Heart right ventricle (tissue), 16 donors: ENCODE measurements at regions not wholly inside any gene's neighbourhood (a gene's known extent, or its start where the extent isn't known, plus 50 kb on each side); places are given as distances from the start of the nearest gene placed in this dataset.

Source experiments
- ATAC-seq, 8 donors: fragments of 200-7000 bp; cut with Tn5 transposase; one replicate each; pipeline ENCODE4 v1.9.1; 2020; ENCODE audit warnings: mild to moderate bottlenecking in 8 of 8, moderate library complexity in 8 of 8, moderate number of reproducible peaks in 1 of 8
- DNase-seq, 2 donors: peaks; one replicate each; pipeline ENCODE4 v3.0.0-alpha.2; 2020
- H3K27ac ChIP-seq, 10 donors: fragments of 200-600 bp; sonication (generic) in 2 of 10; one replicate each; pipeline versions ENCODE4 v1.5.0 to v1.8.0; 2020 to 2022; ENCODE audit warnings: mild to moderate bottlenecking in 3 of 10
- H3K27me3 ChIP-seq, 7 donors: fragments of 200-600 bp; one replicate each; pipeline ENCODE4 v1.8.0; 2021 to 2022; ENCODE audit warnings: mild to moderate bottlenecking in 2 of 7
- H3K36me3 ChIP-seq, 9 donors: fragments of 200-600 bp; sonication (generic) in 1 of 9; one replicate each; pipeline versions ENCODE4 v1.5.0 to v1.8.0; 2020 to 2022; ENCODE audit warnings: mild to moderate bottlenecking in 2 of 9
- H3K4me1 ChIP-seq, 9 donors: fragments of 200-600 bp; sonication (generic) in 1 of 9; one replicate each; pipeline versions ENCODE4 v1.5.0 to v1.8.0; 2020 to 2022; ENCODE audit warnings: mild to moderate bottlenecking in 4 of 9
- H3K4me3 ChIP-seq, 10 donors: fragments of 200-600 bp; sonication (generic) in 2 of 10; one replicate each; pipeline versions ENCODE4 v1.5.0 to v1.8.0; 2020 to 2022; ENCODE audit warnings: mild to moderate bottlenecking in 7 of 10, moderate library complexity in 2 of 10
- H3K9me3 ChIP-seq, 11 donors: fragments of 200-600 bp in 10 of 11; sonication (generic) in 2 of 11; one replicate each; pipeline versions ENCODE4 v1.5.0 to v1.8.0; 2013 to 2022; ENCODE audit warnings: mild to moderate bottlenecking in 2 of 11, control low read depth in 1 of 11, moderate library complexity in 1 of 11
- WGBS, 2 donors: extraction: QIAGEN DNeasy Blood & Tissue Kit; methylation state at CpG; one replicate each; pipeline ENCODE4 v1.1.7; 2013; ENCODE audit warnings: inconsistent platforms in 1 of 2; 5-methylcytosine and 5-hydroxymethylcytosine counted together
- intact Hi-C, 10 donors: fragments of 100-400 bp; cut with DNase I; formaldehyde crosslinking; loops; one replicate each; pipeline versions ENCODE4 v1.11.1 to v1.14.2; 2022
- TF ChIP-seq, protein P1 (sequence below), 9 donors: fragments of 200-600 bp; sonication (generic) in 2 of 9; IDR thresholded peaks; one replicate each; pipeline versions ENCODE4 v1.5.0 to v1.8.0; 2021 to 2022; ENCODE audit warnings: antibody characterized with exemption in 9 of 9, mild to moderate bottlenecking in 5 of 9, moderate library complexity in 1 of 9
- donor health status: Arrhythmogenic right ventricular cardiomyopathy.
- donor health status: ischemic (EF 13 %, LVEDD 7.1; RV severe dilation, severe dysfunction).
- donor health status: healthy with polysubstance abuse.
- donor health status: DM: no; HTN: yes; CAD: no.
- donor health status: DM: no; HTN: no; CAD: no.
- donor health status: ischemic (EF 25% LVEDD 6.9; RV normal size, moderate dysfunction).
- donor health status: ischemic (EF 25% LVEDD 5.7; RV mildly dilated, moderate dysfunction).
- donor health status: healthy.
- donor health status: DM: yes; HTN: yes; CAD: no.
- donor health status: Ischemic cardiomyopathy.
- donor health status: ischemic (EF 35%, LVEDD 5.7; RV mildly dilated, moderate dysfunction).
- donor health status: nonischemic (EF 11% LVEDD 7.7; RV severe dilation, severe dysfunction).
- donor health status: DM: yes; HTN: yes; CAD: no.
- donor health status: PGD.
- donor health status: ischemic (EF 29% LVEDD 5.4; RV normal size, mild dysfunction).
- donor health status: nonischemic (EF 23%, LVEDD 6.1; RV moderate dilation, normal function).

DNA sequence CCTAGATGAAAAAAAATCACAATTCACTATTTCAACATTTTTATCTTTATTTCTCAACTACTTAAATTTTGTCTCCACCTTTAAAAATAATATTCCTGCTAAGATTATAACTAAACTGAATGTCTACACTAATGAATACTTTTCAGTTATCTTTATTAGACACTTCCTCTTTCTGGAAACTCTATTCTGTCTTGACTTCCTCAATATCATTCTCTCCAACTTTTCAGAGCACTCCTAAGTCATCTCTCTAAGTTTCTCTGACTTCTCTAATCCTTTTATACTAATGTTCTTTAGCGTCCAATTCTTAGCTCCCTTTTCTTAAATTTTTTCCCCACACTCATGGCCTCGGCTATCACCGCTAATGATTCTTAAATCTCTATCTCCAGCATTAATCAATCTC, 374.2 kb downstream of the FBXO8 start:
- TF ChIP-seq, protein P1, sequence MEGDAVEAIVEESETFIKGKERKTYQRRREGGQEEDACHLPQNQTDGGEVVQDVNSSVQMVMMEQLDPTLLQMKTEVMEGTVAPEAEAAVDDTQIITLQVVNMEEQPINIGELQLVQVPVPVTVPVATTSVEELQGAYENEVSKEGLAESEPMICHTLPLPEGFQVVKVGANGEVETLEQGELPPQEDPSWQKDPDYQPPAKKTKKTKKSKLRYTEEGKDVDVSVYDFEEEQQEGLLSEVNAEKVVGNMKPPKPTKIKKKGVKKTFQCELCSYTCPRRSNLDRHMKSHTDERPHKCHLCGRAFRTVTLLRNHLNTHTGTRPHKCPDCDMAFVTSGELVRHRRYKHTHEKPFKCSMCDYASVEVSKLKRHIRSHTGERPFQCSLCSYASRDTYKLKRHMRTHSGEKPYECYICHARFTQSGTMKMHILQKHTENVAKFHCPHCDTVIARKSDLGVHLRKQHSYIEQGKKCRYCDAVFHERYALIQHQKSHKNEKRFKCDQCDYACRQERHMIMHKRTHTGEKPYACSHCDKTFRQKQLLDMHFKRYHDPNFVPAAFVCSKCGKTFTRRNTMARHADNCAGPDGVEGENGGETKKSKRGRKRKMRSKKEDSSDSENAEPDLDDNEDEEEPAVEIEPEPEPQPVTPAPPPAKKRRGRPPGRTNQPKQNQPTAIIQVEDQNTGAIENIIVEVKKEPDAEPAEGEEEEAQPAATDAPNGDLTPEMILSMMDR (IDR thresholded peaks at IDR 0.05), result no peak
- 87 to 94% methylated on average over 3 of the region's 3 CpGs for WGBS, 2 donors
- Histone ChIP-seq H3K9me3 (no peaks in the 10 kb centered on the region), H3K36me3 (no peaks in the 10 kb centered on the region), H3K4me1 (peaks cover 0 to 18% (median 0%) of the 10 kb centered on the region in 9 donors), H3K4me3 (no peak overlapping the region), H3K27ac (no peak overlapping the region), H3K27me3 (no peaks in the 10 kb centered on the region)
- intact Hi-C loops, result no loop called here
- ATAC-seq, result no peak
- no peak for DNase-seq

DNA sequence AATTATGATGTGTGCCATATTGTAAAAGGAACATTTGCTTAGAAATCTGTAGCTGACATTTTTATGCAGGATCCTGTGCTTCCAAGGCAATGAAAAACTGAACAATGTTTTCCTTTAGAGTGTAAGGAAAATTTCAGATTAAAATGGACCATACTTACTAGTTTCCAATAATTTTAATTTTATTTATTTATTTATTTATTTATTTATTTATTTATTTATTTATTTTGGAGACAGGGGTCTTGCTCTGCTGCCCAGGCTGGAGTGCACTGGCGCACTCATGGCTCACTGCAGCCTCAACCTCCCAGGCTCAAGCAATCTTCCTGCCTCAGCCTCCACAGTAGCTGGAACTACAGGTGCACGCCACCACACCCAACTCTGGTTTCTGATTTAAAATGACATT, 369.8 kb upstream of the HAND2 start:
- intact Hi-C loops, result no loop called here
- no peak overlapping the region for H3K4me3 ChIP-seq
- TF ChIP-seq, protein P1 (IDR thresholded peaks at IDR 0.05), result no peak
- no peaks in the 10 kb centered on the region for H3K9me3 ChIP-seq
- ATAC-seq, result no peak
- no peaks in the 10 kb centered on the region for H3K4me1 ChIP-seq
- 93 to 98% methylated on average over 2 of the region's 2 CpGs for WGBS, 2 donors
- H3K36me3 ChIP-seq, result no peaks in the 10 kb centered on the region
- H3K27me3 ChIP-seq, result no peaks in the 10 kb centered on the region
- DNase-seq, result no peak
- no peak overlapping the region for H3K27ac ChIP-seq

GRCh38 chr4:173891072-173891471, 361.0 kb upstream of the HAND2 start:
- no peak for ATAC-seq
- TF ChIP-seq, protein P1 (IDR thresholded peaks at IDR 0.05), result no peak
- WGBS, 2 donors, result 90 to 94% methylated on average over 3 of the region's 3 CpGs
- peaks cover 0 to 11% (median 3%) of the 10 kb centered on the region in 11 donors for H3K9me3 ChIP-seq
- intact Hi-C loops, result no loop called here
- no peaks in the 10 kb centered on the region for H3K27me3 ChIP-seq
- H3K4me3 ChIP-seq, result no peak overlapping the region
- H3K4me1 ChIP-seq, result no peaks in the 10 kb centered on the region
- H3K27ac ChIP-seq, result no peak overlapping the region
- DNase-seq, result no peak
- no peaks in the 10 kb centered on the region for H3K36me3 ChIP-seq

DNA sequence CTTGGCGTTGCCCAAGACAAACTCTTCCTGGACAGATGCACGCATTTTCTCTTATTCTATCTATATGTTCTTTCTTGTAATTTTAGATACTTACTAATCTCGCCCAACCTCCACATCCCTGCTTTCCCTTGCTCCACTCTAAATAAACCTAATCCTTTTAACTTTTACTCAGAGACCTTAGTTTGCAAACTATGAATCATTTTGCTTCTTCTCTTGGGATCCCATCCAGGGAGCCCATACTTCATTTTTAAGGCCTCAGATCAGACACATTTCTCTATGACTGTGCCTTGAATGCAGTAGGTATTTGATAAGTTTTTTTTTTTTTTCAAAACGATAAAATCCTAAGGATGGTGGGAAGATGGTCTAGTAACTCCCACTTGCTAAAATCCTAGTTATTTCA, 353.8 kb upstream of the HAND2 start:
- no peak for ATAC-seq
- Histone ChIP-seq H3K4me3 (no peak overlapping the region), H3K9me3 (peaks cover 0 to 22% (median 3%) of the 10 kb centered on the region in 11 donors), H3K27me3 (no peaks in the 10 kb centered on the region), H3K4me1 (no peaks in the 10 kb centered on the region), H3K36me3 (no peaks in the 10 kb centered on the region), H3K27ac (no peak overlapping the region)
- 87% methylated on average over 4 of the region's 4 CpGs for WGBS, 2 donors
- TF ChIP-seq, protein P1 (IDR thresholded peaks at IDR 0.05), result no peak
- DNase-seq, result no peak
- intact Hi-C loops, result no loop called here

- intact Hi-C loops, result no loop called here
- ATAC-seq (no peak), DNase-seq (no peak)
- Histone ChIP-seq H3K4me1 (no peaks in the 10 kb centered on the region), H3K27me3 (no peaks in the 10 kb centered on the region), H3K9me3 (peaks cover 0 to 9% (median 0%) of the 10 kb centered on the region in 11 donors), H3K36me3 (no peaks in the 10 kb centered on the region), H3K4me3 (no peak overlapping the region), H3K27ac (no peak overlapping the region)
- WGBS, 2 donors, result 34 to 44% methylated on average over 1 of the region's 1 CpG
- TF ChIP-seq, protein P1 (IDR thresholded peaks at IDR 0.05), result no peak
Measured at GRCh38 chr4:173880897-173881296, 350.9 kb upstream of the HAND2 start.
